GM19467 (cell line): ENCODE measurements at regions not wholly inside any gene's neighbourhood (a gene's known extent, or its start where the extent isn't known, plus 50 kb on each side); places are given as distances from the start of the nearest gene placed in this dataset.

Experiments used
- ATAC-seq: cut with Tn5 transposase; IDR thresholded peaks from one replicate; pipeline ENCODE4 v1.9.1; 2021; ENCODE audit warnings: mild to moderate bottlenecking, moderate library complexity; ENCODE audit not compliant: unreplicated experiment

DNA sequence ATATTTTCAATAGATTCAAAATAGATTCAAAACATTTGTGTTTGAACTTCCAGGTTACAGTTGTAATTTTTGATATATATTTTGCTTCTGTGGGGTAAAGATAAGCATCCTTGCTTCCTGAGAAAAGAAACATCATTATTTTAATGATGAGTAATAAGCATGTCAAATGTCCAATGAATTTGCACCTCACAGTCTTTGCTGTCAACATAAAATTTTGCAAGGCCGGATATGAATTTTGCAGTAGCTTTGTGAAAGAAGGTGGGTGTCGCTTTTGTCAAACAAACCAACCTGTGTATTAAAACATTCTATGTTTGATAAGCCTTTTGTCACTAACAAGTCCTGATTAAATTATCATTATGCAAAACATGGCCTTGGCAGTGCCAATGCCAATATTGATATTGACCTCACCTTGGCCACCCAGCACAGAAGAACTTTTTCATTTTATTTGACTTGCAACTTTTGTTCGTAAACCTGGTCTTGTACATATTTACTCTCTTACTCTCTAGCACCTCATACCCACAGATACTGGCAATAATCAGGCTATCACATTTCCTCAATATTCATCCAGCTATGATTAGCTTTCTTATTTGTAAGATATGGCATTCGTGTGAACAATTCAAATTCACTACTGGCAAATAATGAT, 645.0 kb upstream of the KLF4 start:
- ATAC-seq = no peak

GRCh38 chr9:108133680-108134079, 644.1 kb upstream of the KLF4 start:
- no peak for ATAC-seq

DNA sequence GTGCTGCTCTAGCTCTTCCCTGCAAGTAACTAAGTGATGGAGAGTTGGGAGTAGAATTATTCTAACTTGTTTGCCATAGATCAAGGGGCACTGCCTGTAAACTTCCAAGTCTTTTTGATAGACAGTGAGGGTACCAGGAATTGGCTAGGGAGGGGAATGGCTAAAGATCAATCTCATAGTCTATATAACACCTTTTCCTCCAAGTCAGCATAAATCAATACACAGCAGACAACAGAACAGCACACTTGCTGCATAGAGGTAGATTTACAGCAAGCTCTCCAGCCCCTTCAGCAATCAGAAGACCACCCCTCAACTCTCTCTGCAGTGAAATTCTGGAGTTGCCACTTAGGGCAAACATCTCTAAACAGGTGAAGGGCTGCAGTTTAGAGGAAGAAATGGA, 643.5 kb upstream of the KLF4 start:
- ATAC-seq = no peak

DNA sequence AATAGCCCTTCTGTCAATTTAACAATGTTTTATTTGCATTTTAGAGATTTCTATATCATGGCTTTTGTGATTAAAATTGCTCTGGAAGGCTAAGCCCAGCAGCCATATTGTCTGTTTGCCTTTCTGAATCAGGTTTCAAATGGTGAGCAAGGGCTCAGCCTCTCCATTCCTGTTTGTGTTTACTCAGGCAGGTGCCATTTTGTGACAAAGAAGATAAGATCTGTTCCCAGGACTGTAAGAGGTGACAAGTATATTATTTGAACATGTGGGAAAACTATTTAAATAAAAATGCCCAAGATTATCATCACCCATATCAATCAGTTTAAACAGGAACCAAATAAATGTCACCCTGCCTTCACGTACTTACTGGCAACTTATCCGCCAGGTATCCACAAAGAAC, 641.3 kb upstream of the KLF4 start:
- no peak for ATAC-seq

GRCh38 chr9:108125625-108126024, 636.1 kb upstream of the KLF4 start:
- ATAC-seq = no peak

- no peak for ATAC-seq
These were observed 630.1 kb upstream of the KLF4 start for GRCh38 chr9:108119530-108120113.

DNA sequence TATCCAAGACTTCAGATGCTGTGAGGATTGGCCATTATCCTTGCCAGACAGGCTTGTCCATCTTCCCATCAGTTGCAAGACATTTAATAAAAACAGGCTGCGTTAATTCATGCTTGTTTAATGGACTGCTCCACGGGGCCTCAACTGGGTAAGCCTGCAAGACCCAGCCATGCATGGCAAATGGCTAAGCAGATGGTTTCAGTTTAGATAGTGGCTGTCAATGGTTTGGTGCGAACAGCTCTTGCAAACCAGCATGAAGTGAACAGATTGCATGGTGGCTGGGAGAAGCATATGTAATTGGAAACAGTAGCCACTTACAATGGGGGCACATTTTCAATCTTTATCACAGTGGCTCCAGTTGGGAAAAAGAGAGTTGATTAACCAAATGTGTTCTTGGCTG, 628.2 kb upstream of the KLF4 start:
- no peak for ATAC-seq

GRCh38 chr9:108117306-108117705, 627.7 kb upstream of the KLF4 start:
- ATAC-seq = no peak

- no peak for ATAC-seq
These were observed 624.0 kb upstream of the KLF4 start for GRCh38 chr9:108113596-108113995.

DNA sequence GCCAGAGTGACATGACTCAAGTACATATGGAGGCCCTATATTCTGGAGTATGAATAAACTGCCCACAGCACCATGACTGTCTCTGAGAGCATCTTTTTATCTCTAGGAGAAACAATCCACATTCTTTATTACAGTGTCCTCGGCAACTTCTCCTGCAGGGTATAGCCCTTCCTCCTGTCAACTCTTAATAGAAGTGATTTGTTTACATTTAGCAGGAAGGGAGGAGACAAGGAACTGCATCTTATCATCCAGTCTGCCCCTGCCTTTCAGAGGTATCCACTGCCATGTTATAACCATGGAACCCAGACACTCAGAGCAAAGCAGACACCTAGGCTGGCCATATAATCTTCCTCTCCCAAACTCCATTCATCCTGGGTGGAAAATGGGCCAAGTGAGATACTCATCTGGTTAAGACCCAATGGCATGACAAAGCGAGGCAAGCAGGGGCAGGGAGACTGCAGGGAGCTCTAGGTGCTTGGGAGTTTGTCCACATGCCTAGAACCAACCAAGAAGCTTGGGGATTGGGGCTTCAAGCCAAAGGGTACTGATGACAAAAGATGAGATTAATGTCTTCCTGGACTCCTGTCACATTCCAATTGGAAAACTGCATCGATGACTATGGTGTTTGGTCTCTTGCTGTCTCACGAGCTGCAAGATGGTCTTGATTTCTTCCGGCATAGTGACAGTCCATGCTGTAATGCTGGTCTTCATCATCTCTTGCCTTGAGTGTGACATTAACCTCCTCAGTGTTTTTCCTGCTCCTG, 620.5 kb upstream of the KLF4 start:
- no peak for ATAC-seq

DNA sequence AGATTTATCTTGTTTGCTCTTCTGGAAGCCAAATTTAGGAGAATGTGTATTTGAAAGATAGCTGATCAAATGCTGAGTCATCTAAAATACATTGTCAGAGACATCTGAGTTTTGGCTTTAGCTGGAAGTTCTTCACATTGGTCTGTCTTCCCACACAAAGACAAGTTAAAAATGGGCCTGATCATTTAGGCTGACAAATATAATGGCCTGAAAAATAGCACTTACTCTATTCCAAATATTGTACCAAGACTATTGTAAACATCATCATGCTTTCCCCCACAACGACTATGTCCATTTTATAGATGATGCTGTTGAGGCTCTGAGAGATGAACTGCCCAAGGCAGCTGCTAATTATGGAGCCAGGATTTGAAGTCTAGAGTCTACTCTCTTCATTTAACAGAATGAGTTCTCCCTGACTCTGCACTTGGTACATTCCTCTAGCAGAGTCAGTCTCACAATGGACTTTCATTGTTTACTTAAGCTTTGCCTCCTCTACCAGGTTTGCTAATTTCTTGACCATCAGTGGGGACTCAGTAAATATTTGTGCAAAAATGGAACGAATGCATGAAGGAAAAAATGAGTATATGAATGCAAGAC, 619.4 kb upstream of the KLF4 start:
- no peak for ATAC-seq

- no peak for ATAC-seq
These were observed 618.8 kb upstream of the KLF4 start for GRCh38 chr9:108108280-108108851.

GRCh38 chr9:108105885-108106284, 616.3 kb upstream of the KLF4 start:
- no peak for ATAC-seq

- no peak for ATAC-seq
These were observed 615.4 kb upstream of the KLF4 start for GRCh38 chr9:108104991-108105390.

GRCh38 chr9:108103046-108103693, 613.6 kb upstream of the KLF4 start:
- ATAC-seq = no peak

DNA sequence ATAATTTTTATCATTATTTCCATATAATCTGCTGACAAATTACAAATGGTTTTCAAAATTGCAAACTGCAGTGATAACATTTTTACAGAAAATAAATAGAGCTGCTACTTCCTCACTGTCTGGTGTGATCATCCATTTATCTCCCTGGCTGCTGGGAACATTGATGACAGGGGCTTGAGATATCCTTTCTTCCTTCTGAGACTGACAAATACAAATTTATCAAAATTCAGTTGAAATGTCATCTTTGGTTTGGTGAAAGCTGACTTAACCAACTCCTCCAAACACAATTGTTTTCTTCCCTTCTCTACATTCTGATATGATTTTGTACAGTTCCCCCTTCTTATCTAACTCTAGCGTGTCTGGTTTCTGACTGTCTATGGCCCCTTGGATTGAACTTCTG, 611.8 kb upstream of the KLF4 start:
- ATAC-seq = no peak

DNA sequence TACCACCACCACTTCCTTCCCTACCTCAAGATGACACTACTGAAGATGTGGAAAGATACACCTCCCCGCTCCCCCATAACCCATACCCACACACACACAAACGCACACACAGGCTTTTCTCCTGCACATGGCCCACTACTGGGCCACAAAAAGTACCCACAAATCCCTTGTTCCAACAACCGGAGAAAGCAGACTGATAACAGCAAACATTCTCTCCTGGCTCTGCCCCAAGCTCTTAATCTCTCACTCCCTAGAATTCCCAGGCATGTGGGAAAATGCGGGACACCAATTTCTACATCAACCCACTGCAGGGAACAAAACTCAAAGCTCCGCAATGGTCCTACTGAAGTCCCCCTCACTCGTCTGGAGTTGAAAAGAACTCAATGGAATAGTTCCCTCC, 611.0 kb upstream of the KLF4 start:
- no peak for ATAC-seq

DNA sequence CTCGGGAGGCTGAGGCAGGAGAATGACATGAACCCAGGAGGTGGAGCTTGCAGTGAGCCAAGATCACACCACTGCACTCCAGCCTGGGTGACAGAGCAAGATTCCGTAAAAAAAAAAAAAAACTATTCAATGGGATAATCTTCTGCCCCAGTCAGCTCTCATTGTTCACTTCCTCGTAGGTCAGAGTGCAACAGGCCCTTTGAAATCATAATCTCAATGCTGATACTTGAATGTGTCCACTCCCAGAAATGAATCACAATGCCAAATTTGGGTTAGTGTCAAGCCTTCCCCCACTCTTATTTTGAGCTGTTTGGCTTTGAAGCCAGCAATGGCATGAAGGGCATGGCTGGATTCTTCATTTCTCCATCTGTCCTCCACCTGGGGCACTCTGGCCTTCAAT, 610.3 kb upstream of the KLF4 start:
- no peak for ATAC-seq

DNA sequence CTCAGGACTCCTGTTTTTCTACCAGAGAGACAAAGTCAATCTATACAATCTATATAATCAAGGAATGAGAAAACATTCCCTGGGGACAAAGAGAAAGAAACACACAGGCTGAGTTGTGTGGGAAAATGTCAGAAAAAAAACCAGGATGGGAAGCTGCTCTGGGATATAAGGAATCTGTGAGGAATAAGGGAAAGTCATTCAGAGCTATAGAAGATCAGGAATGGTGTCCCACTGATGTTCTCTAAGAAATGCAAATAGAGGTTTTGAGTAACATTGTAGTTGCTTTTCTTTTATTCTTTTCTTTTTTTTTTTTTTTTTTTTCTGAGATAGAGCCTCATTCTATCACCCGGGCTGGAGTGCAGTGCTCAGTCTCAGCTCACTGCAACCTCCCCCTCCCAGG, 605.9 kb upstream of the KLF4 start:
- ATAC-seq = no peak

- no peak for ATAC-seq
These were observed 605.1 kb upstream of the KLF4 start for GRCh38 chr9:108094676-108094993.
